Body of pancreas (tissue), 4 donors: ENCODE measurements at regions not wholly inside any gene's neighbourhood (a gene's known extent, or its start where the extent isn't known, plus 50 kb on each side); places are given as distances from the start of the nearest gene placed in this dataset.

ENCODE experiments used
- ATAC-seq: fragments of 150-250 bp; one replicate; pipeline ENCODE4 v1.9.1; 2016
- DNase-seq, 4 donors: peaks; one replicate each; pipeline ENCODE4 v3.0.0-alpha.2; 2019
- H3K27ac ChIP-seq, 4 donors: fragments of 200-600 bp; sonication (generic); 1 replicate in 3 of 4; 2 replicates in 1 of 4; pipeline versions ENCODE4 v1.5.1 to v1.6.1; 2016 to 2019; ENCODE audit warnings: mild to moderate bottlenecking in 1 of 4, mixed read lengths in 1 of 4, moderate library complexity in 1 of 4
- H3K27me3 ChIP-seq, 2 donors: fragments of 200-600 bp; sonication (generic); one replicate each; pipeline ENCODE4 v1.6.0; 2016; ENCODE audit warnings: mild to moderate bottlenecking in 1 of 2
- H3K36me3 ChIP-seq, 2 donors: fragments of 200-600 bp; sonication (generic); replicated peaks in 1 of 2; 2 replicates each; pipeline ENCODE4 v1.5.1; 2016; ENCODE audit warnings: low read depth in 2 of 2; ENCODE audit not compliant: insufficient read depth in 1 of 2
- H3K4me1 ChIP-seq: fragments of 200-600 bp; sonication (generic); one replicate; pipeline ENCODE4 v1.6.0; 2016
- H3K4me3 ChIP-seq, 2 donors: fragments of 200-600 bp; sonication (generic); 1 replicate in 1 of 2; 2 replicates in 1 of 2; pipeline ENCODE4 v1.5.1; 2016 to 2019
- H3K9me3 ChIP-seq, 3 donors: fragments of 200-600 bp; sonication (generic); 1 replicate in 2 of 3; 2 replicates in 1 of 3; pipeline ENCODE4 v1.5.1; 2016
- POLR2A ChIP-seq, 3 donors: fragments of 450-650 bp; IDR thresholded peaks; one replicate each; pipeline ENCODE4 v1.6.1; 2016; ENCODE audit warnings: antibody characterized with exemption in 3 of 3, mild to moderate bottlenecking in 2 of 3
- WGBS, 2 donors: methylation state at CpG; one replicate each; pipeline ENCODE4 v1.1.5; 2017; 5-methylcytosine and 5-hydroxymethylcytosine counted together
- intact Hi-C: fragments of 100-400 bp; cut with DNase I; formaldehyde crosslinking; loops from one replicate; pipeline ENCODE4 v1.15.1; 2023
- TF ChIP-seq, protein P1 (sequence below), 7 experiments: fragments of 450-650 bp in 4 of 7; fragments of 200-600 bp in 3 of 7; sonication (generic) in 3 of 7; IDR thresholded peaks; one replicate each; pipeline ENCODE4 v1.5.1; 2016 to 2019; ENCODE audit warnings: antibody characterized with exemption in 7 of 7

DNA sequence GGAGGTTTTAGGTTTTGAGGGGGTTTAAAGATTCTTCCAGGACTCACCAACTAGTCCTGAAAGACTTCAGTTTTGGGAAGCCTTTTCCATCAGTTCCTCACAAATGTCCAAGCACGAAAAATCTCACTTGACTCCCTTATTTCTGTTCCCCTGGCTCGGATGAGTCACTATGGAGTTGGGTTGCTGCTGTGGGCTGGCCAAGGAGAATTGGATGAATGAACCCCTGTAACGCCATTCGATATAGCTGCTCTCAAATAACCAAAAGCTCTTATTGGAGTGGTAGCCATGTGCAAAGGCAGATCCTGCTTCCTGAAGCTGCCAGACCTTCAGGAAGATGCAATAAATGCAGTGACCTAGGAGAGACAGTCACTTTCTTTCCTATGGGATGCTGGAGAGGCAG, 417.0 kb downstream of the ZNF521 start:
- H3K9me3 ChIP-seq, result no peaks in the 10 kb centered on the region
- H3K27ac ChIP-seq, result no peak overlapping the region
- H3K4me1 ChIP-seq, result peaks cover 13% of the 10 kb centered on the region
- H3K36me3 ChIP-seq, result no peaks in the 10 kb centered on the region
- intact Hi-C loops, result no loop called here
- TF ChIP-seq POLR2A (IDR thresholded peaks at IDR 0.05), result no peak
- TF ChIP-seq, protein P1, sequence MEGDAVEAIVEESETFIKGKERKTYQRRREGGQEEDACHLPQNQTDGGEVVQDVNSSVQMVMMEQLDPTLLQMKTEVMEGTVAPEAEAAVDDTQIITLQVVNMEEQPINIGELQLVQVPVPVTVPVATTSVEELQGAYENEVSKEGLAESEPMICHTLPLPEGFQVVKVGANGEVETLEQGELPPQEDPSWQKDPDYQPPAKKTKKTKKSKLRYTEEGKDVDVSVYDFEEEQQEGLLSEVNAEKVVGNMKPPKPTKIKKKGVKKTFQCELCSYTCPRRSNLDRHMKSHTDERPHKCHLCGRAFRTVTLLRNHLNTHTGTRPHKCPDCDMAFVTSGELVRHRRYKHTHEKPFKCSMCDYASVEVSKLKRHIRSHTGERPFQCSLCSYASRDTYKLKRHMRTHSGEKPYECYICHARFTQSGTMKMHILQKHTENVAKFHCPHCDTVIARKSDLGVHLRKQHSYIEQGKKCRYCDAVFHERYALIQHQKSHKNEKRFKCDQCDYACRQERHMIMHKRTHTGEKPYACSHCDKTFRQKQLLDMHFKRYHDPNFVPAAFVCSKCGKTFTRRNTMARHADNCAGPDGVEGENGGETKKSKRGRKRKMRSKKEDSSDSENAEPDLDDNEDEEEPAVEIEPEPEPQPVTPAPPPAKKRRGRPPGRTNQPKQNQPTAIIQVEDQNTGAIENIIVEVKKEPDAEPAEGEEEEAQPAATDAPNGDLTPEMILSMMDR (IDR thresholded peaks at IDR 0.05), result no peak
- WGBS, 2 donors, result 56 to 65% methylated on average over 4 of the region's 4 CpGs
- H3K4me3 ChIP-seq, result no peak overlapping the region
- DNase-seq, result no peak
- H3K27me3 ChIP-seq, result no peaks in the 10 kb centered on the region
- ATAC-seq, result no peak

DNA sequence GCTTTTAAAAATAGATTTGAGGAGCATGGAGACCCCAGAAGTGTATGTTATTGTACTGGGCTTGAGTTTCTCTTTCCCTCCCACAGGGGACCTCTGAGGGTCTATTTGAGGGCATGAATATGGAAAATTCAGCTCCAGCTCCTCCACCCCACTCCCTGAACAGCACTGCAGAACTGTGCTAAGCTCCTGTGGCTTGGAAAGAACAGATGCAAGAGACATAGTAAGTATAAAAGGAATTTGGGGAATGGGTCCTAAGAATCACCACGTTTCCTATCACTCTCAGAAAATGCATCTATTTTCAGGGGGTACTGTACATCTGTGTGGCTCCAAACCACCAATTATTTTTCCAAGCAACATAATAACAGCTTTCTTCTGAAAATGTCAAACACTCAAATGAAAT, 416.1 kb downstream of the ZNF521 start:
- no peaks in the 10 kb centered on the region for H3K36me3 ChIP-seq
- H3K27me3 ChIP-seq, result no peaks in the 10 kb centered on the region
- H3K4me3 ChIP-seq, result no peak overlapping the region
- WGBS, 2 donors, result 31 to 40% methylated on average over 1 of the region's 1 CpG
- no peak overlapping the region for H3K27ac ChIP-seq
- H3K4me1 ChIP-seq, result peaks cover 6% of the 10 kb centered on the region
- no peak for TF ChIP-seq POLR2A (IDR thresholded peaks at IDR 0.05)
- TF ChIP-seq, protein P1 (IDR thresholded peaks at IDR 0.05), result no peak
- intact Hi-C loops, result no loop called here
- ATAC-seq, result no peak
- no peaks in the 10 kb centered on the region for H3K9me3 ChIP-seq
- DNase-seq, result no peak

DNA sequence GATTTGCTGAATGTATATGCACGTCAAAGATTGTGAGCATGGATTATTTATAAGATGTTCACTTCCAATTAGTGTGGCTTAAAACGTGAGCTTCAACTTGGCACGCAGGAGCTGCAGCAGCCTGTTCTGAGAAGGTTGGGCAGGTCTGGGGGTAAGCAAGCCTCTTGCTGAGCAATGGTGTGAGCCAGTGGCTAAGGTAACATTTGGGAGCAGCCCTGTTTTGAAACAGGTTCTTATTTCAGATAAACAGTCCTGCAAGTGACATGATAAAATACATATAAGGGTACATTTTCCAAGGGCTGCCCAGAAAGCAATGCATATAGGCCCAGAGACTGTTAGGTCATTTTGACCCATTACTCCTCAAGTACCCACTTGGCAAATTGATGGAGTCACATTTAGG, 415.3 kb downstream of the ZNF521 start:
- Histone ChIP-seq H3K27ac (no peak overlapping the region), H3K9me3 (no peaks in the 10 kb centered on the region), H3K4me1 (no peaks in the 10 kb centered on the region), H3K36me3 (no peaks in the 10 kb centered on the region), H3K27me3 (no peaks in the 10 kb centered on the region), H3K4me3 (no peak overlapping the region)
- intact Hi-C loops, result no loop called here
- TF ChIP-seq POLR2A (IDR thresholded peaks at IDR 0.05), result no peak
- TF ChIP-seq, protein P1 (IDR thresholded peaks at IDR 0.05), result no peak
- no peak for ATAC-seq
- no peak for DNase-seq
- 39 to 57% methylated on average over 3 of the region's 3 CpGs for WGBS, 2 donors

DNA sequence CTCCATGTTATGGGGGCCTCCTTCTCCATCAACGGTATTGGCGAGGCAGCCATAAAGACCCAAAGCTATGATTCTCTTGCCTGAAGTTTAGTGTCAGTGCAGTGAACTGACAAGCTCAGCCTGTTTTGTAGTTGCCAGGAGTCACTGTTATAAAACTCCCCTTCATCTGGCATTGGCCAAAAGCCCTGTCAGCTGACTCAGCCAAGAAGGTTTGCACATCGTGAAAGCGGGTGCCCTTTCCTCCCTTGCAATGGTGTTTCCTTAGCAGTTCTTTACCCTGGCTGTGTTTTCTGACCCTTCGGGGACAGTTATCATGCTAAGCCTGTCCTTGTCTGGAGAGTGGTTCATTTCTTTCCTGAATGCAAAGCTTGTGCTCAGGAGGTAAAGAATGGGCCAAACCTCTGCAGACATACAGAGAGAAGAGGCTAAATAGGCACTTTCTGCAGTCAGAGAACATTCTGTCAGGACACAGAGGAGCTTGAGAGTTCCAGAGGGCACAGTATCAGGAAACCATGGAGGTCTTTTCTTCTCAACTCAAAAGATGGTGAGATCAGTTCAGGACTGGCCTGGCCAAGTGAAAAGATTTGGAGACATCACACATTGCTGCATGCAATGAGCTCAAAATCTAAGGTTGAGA, 414.2 kb downstream of the ZNF521 start:
- no peak for ATAC-seq
- DNase-seq, result no peak
- H3K27ac ChIP-seq, result no peak overlapping the region
- no peak for TF ChIP-seq POLR2A (IDR thresholded peaks at IDR 0.05)
- TF ChIP-seq, protein P1 (IDR thresholded peaks at IDR 0.05), result no peak
- no peaks in the 10 kb centered on the region for H3K36me3 ChIP-seq
- no peaks in the 10 kb centered on the region for H3K27me3 ChIP-seq
- H3K9me3 ChIP-seq, result no peaks in the 10 kb centered on the region
- 71 to 82% methylated on average over 5 of the region's 5 CpGs for WGBS, 2 donors
- no peak overlapping the region for H3K4me3 ChIP-seq
- no peaks in the 10 kb centered on the region for H3K4me1 ChIP-seq
- intact Hi-C loops, result no loop called here

DNA sequence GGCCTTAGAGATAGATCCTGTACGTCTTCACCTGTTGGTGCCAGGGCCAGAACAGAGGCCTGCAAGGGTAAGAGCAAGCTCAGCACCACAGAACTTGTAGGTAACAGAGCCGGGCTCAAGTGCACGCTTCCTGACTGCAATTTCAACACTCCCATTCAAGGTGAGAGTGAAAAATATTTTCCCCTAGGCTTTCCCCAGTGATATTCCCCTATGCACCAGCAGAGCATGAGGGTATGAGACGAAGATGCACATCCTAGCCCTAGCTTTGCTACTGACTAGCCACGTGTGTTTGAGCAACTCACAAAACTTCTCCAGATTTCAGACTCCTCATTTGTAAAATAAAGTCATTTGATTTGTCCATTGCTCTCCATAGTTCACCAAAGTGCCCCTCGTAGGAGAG, 411.6 kb downstream of the ZNF521 start:
- H3K27ac ChIP-seq, result no peak overlapping the region
- no peak for ATAC-seq
- no peaks in the 10 kb centered on the region for H3K4me1 ChIP-seq
- no peaks in the 10 kb centered on the region for H3K27me3 ChIP-seq
- intact Hi-C loops, result no loop called here
- H3K36me3 ChIP-seq, result no peaks in the 10 kb centered on the region
- DNase-seq, result no peak
- no peaks in the 10 kb centered on the region for H3K9me3 ChIP-seq
- 70 to 79% methylated on average over 6 of the region's 6 CpGs for WGBS, 2 donors
- no peak for TF ChIP-seq POLR2A (IDR thresholded peaks at IDR 0.05)
- TF ChIP-seq, protein P1 (IDR thresholded peaks at IDR 0.05), result no peak
- H3K4me3 ChIP-seq, result no peak overlapping the region
